Epithelial cell of proximal tubule (primary cell): ENCODE measurements at regions not wholly inside any gene's neighbourhood (a gene's known extent, or its start where the extent isn't known, plus 50 kb on each side); places are given as distances from the start of the nearest gene placed in this dataset.

Source experiments
- DNase-seq: peaks from one replicate; pipeline ENCODE4 v3.0.0-alpha.2; 2011; ENCODE audit warnings: low read depth
- H3K4me3 ChIP-seq: 2 replicates; pipeline ENCODE4 v1.5.1; 2011; ENCODE audit warnings: low read depth, mild to moderate bottlenecking, low read length
- TF ChIP-seq, protein P1 (sequence below): conservative IDR thresholded peaks from 2 replicates; pipeline ENCODE4 v1.5.1; 2012; ENCODE audit warnings: low read depth, mild to moderate bottlenecking, low read length

GRCh38 chr12:77493302-77494168 lies 337.2 kb upstream of the NAV3 start:
- H3K4me3 ChIP-seq = no peak overlapping the region
- TF ChIP-seq, protein P1, sequence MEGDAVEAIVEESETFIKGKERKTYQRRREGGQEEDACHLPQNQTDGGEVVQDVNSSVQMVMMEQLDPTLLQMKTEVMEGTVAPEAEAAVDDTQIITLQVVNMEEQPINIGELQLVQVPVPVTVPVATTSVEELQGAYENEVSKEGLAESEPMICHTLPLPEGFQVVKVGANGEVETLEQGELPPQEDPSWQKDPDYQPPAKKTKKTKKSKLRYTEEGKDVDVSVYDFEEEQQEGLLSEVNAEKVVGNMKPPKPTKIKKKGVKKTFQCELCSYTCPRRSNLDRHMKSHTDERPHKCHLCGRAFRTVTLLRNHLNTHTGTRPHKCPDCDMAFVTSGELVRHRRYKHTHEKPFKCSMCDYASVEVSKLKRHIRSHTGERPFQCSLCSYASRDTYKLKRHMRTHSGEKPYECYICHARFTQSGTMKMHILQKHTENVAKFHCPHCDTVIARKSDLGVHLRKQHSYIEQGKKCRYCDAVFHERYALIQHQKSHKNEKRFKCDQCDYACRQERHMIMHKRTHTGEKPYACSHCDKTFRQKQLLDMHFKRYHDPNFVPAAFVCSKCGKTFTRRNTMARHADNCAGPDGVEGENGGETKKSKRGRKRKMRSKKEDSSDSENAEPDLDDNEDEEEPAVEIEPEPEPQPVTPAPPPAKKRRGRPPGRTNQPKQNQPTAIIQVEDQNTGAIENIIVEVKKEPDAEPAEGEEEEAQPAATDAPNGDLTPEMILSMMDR = no peak
- no peak for DNase-seq

DNA sequence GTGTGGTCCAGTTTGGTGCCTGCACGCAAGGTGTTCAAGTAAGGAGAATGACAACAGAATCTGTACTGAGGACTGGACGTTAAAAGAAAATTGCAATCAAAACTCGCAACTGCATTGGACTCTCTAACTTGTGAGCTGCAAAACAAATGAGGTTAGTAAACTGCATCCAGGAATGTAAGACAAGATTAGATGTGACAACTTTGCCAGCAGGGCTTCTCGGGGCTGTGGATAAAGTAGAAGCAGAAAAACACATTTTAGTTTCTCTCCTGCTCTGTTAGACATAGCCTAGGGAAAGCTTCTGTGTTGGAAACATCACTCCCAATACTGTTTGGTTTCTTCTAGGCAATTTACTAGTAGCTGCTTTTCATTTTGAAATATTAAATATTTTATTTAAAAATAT lies 338.2 kb upstream of the NAV3 start:
- no peak overlapping the region for H3K4me3 ChIP-seq
- TF ChIP-seq, protein P1 = no peak
- no peak for DNase-seq

- DNase-seq = no peak
- no peak overlapping the region for H3K4me3 ChIP-seq
- TF ChIP-seq, protein P1 = no peak
Observed at GRCh38 chr12:77489331-77489970, 341.2 kb upstream of the NAV3 start.

DNA sequence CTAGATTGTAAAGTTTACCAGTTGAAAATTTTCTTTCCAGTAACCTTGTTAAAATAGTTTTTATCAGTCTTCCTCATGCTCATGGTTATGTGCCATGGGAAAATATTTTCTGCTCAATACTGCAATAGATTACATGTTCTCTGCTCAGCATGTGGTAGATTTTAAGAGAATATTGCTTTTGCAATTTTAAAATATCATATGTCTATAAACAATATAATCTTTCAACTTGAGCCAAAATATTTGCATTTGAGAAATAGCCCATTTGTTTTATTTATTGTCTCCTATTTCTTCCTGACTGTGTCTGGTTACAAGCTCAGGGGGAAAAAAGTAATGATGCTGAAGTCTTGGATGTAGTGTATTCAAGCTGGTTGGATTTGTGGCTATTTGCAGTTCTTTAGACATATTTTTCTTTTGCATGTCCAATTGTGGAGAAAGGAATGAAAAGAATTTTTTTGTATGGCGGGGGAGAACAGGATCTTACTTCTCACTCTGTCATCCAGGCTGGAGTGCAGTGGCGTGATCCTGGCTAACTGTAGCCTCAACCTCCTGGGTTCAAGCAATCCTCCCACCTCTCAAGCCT lies 342.6 kb upstream of the NAV3 start:
- H3K4me3 ChIP-seq = no peak overlapping the region
- TF ChIP-seq, protein P1 = no peak
- DNase-seq = no peak

- TF ChIP-seq, protein P1 = no peak
- no peak for DNase-seq
- H3K4me3 ChIP-seq = no peak overlapping the region
Observed at GRCh38 chr12:77486872-77487271, 343.8 kb upstream of the NAV3 start.

DNA sequence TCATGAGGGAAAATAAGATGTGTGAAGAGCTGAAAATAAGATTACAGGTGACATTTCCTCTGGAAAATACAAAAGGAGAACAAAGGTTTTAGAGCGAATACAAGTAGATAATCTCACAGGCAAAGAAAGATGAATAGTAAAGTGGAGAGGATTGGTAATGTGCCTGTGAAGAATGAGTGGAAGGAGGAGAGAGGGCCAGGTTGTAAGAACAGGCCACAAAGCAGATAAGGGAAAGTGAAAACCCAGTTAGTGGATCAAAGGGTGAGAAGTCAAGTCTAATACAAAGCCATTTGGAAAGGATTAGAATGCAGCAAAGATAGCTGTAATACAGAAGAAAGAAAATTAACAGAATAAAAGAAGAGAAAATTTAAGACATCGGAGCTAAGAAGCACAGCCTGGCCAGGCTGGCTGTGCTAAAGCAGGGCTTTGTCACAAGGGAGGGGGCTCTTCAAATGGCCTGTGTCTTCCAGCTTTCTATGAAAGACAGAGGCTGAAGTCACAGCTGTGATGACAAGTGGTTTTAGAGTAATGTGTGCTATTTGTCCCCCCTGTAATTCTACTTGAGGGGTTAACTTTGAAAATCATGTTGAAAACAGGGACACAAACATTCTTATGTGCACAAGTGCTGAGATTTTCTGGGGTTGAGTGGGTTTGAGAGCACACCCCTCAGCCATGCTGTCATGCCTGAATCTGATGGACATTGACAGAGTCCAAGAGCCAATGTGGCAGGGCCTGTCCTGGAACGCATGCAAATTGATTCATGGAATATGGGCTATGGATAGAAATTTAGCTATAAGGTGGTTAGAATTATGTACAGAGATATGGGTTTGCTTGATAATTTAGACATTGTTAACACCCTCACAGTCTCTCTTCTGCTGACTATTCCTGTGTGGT lies 344.5 kb upstream of the NAV3 start:
- DNase-seq = no peak
- TF ChIP-seq, protein P1 = no peak
- no peak overlapping the region for H3K4me3 ChIP-seq
